Epithelial cell of proximal tubule (primary cell): ENCODE measurements at regions not wholly inside any gene's neighbourhood (a gene's known extent, or its start where the extent isn't known, plus 50 kb on each side); places are given as distances from the start of the nearest gene placed in this dataset.

Source experiments
- DNase-seq: peaks from one replicate; pipeline ENCODE4 v3.0.0-alpha.2; 2011; ENCODE audit warnings: low read depth
- H3K4me3 ChIP-seq: 2 replicates; pipeline ENCODE4 v1.5.1; 2011; ENCODE audit warnings: low read depth, mild to moderate bottlenecking, low read length
- TF ChIP-seq, protein P1 (sequence below): conservative IDR thresholded peaks from 2 replicates; pipeline ENCODE4 v1.5.1; 2012; ENCODE audit warnings: low read depth, mild to moderate bottlenecking, low read length

DNA sequence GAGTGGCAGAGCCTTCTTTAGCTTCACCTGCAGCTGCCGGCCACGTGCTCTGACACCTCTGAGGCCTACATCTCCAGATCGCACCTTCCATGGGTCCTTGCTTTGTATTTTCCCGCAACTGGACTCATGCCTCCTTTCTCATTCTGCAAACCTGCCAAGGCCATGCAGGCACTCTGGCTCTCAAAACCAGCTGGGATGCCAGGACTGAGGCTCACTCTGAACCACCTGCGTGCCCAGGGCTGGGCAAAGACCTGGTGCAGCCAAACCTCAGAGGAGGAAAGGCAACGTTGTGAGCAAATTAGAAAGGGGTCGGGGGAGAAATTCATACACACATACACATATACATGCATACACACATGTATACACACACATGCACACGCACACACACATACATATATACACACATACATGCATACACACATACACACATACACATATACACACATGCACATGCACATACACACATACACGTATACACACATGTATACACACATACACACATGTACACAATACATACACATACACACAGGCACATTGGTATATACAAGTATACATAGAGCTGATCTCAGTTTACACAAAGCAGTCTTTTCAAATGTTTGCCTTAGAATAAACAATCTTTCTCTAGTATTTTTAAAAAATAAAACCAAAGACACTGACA, 125.2 kb downstream of the RTP5 start:
- H3K4me3 ChIP-seq, result no peak overlapping the region
- DNase-seq, result no peak
- TF ChIP-seq, protein P1, sequence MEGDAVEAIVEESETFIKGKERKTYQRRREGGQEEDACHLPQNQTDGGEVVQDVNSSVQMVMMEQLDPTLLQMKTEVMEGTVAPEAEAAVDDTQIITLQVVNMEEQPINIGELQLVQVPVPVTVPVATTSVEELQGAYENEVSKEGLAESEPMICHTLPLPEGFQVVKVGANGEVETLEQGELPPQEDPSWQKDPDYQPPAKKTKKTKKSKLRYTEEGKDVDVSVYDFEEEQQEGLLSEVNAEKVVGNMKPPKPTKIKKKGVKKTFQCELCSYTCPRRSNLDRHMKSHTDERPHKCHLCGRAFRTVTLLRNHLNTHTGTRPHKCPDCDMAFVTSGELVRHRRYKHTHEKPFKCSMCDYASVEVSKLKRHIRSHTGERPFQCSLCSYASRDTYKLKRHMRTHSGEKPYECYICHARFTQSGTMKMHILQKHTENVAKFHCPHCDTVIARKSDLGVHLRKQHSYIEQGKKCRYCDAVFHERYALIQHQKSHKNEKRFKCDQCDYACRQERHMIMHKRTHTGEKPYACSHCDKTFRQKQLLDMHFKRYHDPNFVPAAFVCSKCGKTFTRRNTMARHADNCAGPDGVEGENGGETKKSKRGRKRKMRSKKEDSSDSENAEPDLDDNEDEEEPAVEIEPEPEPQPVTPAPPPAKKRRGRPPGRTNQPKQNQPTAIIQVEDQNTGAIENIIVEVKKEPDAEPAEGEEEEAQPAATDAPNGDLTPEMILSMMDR, result no peak

DNA sequence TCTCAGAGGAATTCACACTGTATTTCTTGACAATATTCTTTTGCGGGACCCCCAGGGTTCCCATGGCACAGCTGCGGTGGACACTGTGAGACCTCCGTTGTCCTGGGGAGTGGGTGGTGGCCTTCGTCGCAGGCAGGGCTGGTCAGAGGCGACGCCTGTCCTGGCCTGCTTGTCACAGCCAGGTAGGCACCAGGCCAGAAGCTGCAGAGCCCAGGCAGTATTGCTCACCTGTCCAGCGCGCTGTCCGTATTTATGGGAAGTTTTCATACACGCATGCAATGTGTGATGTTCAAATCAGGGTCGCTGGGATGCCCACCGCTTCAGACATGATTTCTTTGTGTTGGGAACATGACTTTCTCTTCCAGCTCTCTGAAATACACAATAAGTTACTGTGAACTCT, 126.6 kb downstream of the RTP5 start:
- DNase-seq, result no peak
- no peak overlapping the region for H3K4me3 ChIP-seq
- TF ChIP-seq, protein P1, result no peak

DNA sequence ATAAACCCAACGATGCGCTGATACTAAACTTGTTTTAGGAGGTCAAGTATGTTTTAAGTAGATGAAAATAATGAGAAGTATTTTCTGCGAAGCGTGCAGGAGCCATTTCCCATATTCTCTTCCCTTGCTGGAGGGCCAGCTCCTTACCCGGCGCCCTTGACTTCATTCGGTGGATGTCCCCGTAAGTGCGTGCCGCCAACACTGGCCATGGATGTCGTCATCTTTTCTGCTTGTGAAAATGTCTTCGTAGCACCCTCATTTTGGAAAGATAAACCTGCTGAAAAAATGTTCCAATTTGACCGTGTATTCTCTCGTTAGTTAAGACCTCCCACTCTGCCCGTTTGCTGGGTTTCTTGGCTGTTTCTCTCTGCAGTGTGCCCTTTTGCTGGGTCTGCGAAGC, 127.5 kb downstream of the RTP5 start:
- TF ChIP-seq, protein P1, result no peak
- no peak overlapping the region for H3K4me3 ChIP-seq
- DNase-seq, result no peak

DNA sequence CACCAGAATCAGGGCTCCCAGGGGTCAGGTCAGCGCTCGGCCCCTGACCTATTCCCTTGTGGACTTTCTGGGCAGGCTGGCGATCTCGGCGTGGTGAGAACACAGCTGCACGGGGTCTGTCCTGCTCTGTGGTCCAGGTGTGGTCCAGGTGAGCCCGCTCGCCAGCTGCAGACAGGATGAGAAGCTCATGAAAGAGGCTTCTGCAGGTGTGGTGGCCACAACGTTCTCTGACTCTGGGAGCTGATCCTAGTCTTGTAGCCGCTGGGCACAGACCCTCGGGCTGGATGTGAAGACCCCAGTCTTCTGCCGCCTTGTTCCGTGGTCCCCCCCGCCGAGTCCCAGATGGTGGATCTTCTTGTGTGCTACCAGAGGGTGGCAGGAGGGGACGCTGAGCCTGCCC, 129.7 kb downstream of the RTP5 start:
- no peak overlapping the region for H3K4me3 ChIP-seq
- TF ChIP-seq, protein P1, result no peak
- no peak for DNase-seq

DNA sequence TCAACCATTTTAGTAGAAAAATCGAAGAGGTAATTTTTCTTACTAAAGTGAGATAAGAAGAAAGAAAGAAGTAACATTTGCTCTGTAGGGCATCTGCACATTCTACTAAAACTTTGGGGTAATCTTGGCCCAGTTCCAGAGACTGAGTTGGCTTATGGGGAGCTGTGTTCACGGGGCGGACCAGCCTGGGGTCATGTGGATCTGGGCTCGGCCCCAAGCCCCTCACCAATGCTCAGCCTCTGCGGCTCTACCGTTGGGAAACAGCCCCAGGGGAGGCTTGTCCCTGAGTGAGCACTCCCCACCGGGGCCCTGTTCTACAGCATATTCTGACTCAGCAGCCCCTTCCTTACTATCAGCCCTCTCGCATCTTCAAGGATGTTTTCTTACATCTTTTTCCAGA, 132.3 kb downstream of the RTP5 start:
- H3K4me3 ChIP-seq, result no peak overlapping the region
- TF ChIP-seq, protein P1, result no peak
- DNase-seq, result no peak

DNA sequence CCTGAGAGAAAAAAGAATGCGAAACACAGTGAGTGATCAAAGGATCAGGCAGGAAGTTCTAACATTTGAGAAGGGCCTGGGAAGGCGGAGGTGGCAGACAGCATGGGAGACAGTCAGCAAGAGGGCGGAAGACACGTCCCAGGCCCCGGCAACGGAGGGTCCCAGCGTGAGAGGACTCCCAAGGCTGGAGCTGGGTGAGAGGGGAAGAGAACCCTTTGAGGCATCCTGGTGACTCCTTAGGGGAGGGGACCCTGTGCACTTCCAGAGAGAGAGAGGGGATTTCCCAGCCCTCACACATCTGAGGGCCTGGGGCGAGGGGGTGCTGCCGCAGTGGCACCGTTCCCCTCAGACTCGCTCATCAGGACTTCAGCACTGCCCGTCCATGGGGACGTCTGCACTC, 133.4 kb downstream of the RTP5 start:
- no peak overlapping the region for H3K4me3 ChIP-seq
- TF ChIP-seq, protein P1, result no peak
- no peak for DNase-seq

DNA sequence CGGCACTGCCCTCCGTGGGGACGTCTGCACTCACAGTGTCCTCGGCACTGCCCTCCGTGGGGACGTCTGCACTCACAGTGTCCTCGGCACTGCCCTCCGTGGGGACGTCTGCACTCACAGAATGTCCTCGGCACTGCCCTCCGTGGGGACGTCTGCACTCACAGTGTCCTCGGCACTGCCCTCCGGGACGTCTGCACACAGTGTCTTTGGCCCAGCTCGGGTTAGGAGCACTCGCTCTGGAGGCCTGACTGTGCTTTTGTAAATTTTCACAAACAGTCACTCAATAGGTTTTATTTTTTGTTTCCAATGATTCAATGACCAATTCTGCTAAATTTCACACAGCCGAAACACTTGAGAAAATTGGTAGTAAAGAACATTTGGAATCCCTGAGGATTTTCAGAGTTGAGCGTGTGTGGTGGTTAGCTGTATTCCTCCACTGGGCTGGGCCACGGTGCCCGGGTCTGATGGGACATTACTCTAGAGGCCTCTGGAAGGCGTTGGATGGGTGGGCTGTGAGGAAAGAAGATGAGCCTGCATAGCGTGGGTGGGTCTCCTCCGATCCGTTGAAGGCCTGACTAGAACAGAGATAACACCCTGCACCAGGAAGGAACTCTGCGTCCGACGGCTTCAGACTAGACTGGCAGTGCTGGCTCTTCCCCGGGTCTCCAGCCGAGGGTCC, 134.8 kb downstream of the RTP5 start:
- no peak overlapping the region for H3K4me3 ChIP-seq
- DNase-seq, result no peak
- TF ChIP-seq, protein P1, result no peak
